ENCODE measurements at regions not wholly inside any gene's neighbourhood (a gene's known extent, or its start where the extent isn't known, plus 50 kb on each side); places are given as distances from the start of the nearest gene placed in this dataset.

DNA sequence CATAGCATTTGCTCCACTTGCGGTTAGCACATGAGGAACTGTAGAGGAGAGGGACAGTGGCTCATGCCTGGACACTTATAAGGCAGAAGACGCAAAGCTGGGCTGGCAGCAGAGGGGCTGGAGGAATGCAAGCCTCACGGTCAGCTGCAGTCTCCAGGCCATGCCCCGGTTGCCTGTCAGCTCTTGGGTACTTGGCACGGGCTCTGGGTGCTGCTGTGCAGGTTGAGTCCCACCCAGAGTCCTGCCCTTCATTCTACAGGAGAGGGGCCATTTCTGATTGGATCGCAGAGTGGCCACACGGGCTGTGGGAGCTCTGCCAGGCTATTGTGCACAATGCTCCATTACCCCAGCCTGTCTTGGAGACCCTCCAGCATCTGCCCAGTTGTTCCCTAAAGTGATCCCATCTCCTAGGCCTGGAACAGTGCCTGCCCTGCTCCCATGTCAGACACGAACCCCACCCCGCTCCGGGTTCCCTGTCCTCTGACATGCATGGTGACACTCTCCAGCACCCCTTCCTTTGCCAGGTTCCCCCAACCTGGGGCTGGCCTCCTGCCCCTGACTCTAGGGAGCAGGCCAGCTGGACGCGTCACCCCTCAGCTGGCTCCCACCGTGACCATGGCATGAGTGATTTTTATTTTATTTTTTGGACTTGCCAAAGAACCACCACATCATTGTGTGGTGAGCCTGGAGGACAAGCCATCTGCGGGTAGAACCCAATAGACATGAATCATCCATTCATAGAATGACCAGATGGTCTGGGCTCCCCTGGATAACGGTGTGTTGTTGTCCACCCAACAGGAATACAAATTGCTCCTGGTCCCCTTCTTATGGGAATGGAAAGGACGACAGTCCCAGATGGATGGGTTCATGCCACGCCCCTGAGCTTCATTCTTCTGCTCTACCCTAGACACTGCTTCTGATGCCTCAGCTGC lies 51.0 kb upstream of the KLF13 start:
- Histone ChIP-seq H3K27ac (replicated peaks in 1 of 4) (no peak overlapping the region), H3K4me3 (no peak overlapping the region), H3K36me3 (no peaks in the 10 kb centered on the region), H3K27me3 (no peaks in the 10 kb centered on the region), H3K9me3 (no peaks in the 10 kb centered on the region), H3K4me1 (peaks cover 0 to 9% (median 0%) of the 10 kb centered on the region in 4 donors)
- DNase-seq (ENCODE audit: extremely low spot score): peak; percentile 75
- intact Hi-C loops (cut with DNase I): no loop called here
- no peak for TF ChIP-seq POLR2AphosphoS5 (IDR thresholded peaks at IDR 0.05)
- TF ChIP-seq POLR2A (IDR thresholded peaks at IDR 0.05; ENCODE audit: low read depth): no peak
- TF ChIP-seq EP300 (IDR thresholded peaks at IDR 0.05): no peak
- TF ChIP-seq, protein P1, sequence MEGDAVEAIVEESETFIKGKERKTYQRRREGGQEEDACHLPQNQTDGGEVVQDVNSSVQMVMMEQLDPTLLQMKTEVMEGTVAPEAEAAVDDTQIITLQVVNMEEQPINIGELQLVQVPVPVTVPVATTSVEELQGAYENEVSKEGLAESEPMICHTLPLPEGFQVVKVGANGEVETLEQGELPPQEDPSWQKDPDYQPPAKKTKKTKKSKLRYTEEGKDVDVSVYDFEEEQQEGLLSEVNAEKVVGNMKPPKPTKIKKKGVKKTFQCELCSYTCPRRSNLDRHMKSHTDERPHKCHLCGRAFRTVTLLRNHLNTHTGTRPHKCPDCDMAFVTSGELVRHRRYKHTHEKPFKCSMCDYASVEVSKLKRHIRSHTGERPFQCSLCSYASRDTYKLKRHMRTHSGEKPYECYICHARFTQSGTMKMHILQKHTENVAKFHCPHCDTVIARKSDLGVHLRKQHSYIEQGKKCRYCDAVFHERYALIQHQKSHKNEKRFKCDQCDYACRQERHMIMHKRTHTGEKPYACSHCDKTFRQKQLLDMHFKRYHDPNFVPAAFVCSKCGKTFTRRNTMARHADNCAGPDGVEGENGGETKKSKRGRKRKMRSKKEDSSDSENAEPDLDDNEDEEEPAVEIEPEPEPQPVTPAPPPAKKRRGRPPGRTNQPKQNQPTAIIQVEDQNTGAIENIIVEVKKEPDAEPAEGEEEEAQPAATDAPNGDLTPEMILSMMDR (IDR thresholded peaks at IDR 0.05): no peak
- 88% methylated on average over 16 of the region's 17 CpGs for WGBS

DNA sequence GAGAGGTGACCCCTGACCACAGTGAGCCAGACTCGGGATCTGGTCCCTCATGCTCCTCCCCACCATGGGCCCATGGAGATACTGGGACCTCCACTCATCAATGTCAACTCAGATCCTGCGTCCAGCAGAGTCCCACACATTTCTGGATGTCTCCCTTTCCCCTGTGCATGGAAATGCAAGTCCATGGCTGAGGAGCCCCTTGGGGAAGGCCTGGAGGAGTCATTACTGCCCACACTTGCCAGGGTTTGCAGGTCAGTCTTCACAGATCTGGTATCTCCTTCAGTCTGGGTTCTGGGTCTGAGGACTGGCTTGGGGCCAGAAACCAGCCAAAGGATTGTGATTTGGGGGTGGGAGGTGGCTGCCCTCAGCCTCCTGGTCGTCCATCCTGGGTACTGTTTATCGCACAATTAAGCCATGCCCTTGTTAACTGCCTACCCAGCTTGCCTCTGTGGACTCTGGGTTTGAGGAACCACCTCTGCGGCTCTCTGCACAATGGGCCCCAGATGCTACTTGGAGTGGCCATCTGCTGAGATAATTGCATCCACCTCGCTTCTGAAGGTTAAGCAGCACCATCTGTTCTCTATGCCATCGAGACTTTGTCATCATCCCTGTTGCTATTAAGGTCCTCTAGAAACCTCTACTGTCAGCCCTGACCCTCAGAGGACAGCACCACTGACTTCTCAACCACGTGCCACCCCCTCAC lies 49.9 kb upstream of the KLF13 start:
- intact Hi-C loops (cut with DNase I): no loop called here
- Histone ChIP-seq H3K27ac (replicated peaks in 1 of 4) (no peak overlapping the region), H3K4me3 (no peak overlapping the region), H3K27me3 (no peaks in the 10 kb centered on the region), H3K4me1 (peaks cover 0 to 9% (median 0%) of the 10 kb centered on the region in 4 donors), H3K36me3 (no peaks in the 10 kb centered on the region), H3K9me3 (no peaks in the 10 kb centered on the region)
- DNase-seq (ENCODE audit: extremely low spot score): peak; percentile 85
- TF ChIP-seq POLR2A (IDR thresholded peaks at IDR 0.05; ENCODE audit: low read depth) (no peak), POLR2AphosphoS5 (IDR thresholded peaks at IDR 0.05) (no peak), EP300 (IDR thresholded peaks at IDR 0.05) (no peak)
- TF ChIP-seq, protein P1 (IDR thresholded peaks at IDR 0.05): no peak
- 89% methylated on average over 7 of the region's 8 CpGs for WGBS
